Bronchial epithelial cell (primary cell): ENCODE measurements at regions not wholly inside any gene's neighbourhood (a gene's known extent, or its start where the extent isn't known, plus 50 kb on each side); places are given as distances from the start of the nearest gene placed in this dataset.

Experiments
- DNase-seq: peaks from one replicate; pipeline ENCODE4 v3.0.0-alpha.2; 2010; ENCODE audit warnings: low read depth
- FAIRE-seq: peaks from 2 replicates; lab custom pipeline; 2011; peaks lifted over from hg19 to GRCh38; lab: Jason Lieb, UNC
- H3K27me3 ChIP-seq: 2 replicates; pipeline ENCODE4 v1.5.1; 2011; ENCODE audit warnings: low read length; ENCODE audit not compliant: control insufficient read depth, insufficient read depth
- H3K36me3 ChIP-seq: 2 replicates; pipeline ENCODE4 v1.5.1; 2011; ENCODE audit warnings: low read length; ENCODE audit not compliant: control insufficient read depth, insufficient read depth
- H3K4me3 ChIP-seq: 2 replicates; pipeline ENCODE4 v1.5.1; 2011; ENCODE audit warnings: mild to moderate bottlenecking, low read depth, low read length, control low read depth
- CTCF ChIP-seq: IDR thresholded peaks from 2 replicates; pipeline ENCODE4 v1.5.1; 2011; ENCODE audit warnings: mild to moderate bottlenecking, moderate library complexity, low read length, control low read depth, inconsistent platforms; ENCODE audit not compliant: insufficient read depth, severe bottlenecking

DNA sequence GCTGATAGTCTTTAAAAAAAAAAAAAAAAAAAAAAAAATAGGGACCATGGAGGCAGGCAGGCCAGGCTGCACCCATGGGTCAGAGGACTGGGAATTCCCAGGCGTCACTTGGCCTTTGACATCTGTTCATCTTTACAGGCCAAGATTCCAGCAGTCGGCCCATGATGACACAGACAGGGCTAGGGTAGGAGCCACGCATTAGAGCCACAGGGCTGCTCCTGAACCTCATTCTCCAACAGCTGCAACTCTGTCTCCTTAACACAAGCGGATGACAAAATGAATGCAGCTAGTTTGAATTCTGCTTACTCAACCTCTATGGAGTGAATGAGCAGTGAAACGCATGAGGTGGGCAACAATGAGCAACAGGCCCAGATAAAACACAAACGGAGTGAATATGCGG lies 126.4 kb downstream of the LY86 start:
- Histone ChIP-seq H3K36me3 (no peaks in the 10 kb centered on the region), H3K27me3 (no peaks in the 10 kb centered on the region), H3K4me3 (no peak overlapping the region)
- no peak for TF ChIP-seq CTCF
- FAIRE-seq (no peak), DNase-seq (no peak)

DNA sequence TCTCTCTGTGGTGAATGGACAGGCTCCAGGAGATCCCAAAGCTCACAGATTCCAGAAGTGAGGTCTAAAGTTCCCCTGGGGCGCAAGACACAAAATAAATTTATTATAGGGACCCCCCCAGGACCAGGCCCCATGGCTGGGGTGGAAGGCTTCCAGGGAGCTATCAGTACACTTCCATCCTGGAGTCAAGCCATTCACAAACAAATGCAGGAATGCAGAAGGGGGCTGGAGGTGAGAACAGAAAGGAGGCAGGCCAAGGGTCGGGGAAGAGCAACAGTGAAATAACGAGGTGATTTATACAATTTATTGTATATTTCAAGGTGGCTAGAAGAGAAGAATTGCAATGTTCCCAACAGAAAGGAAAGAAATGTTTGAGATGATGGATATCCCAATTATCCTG lies 126.9 kb downstream of the LY86 start:
- FAIRE-seq (no peak), DNase-seq (no peak)
- H3K36me3 ChIP-seq = no peaks in the 10 kb centered on the region
- no peaks in the 10 kb centered on the region for H3K27me3 ChIP-seq
- TF ChIP-seq CTCF = no peak
- no peak overlapping the region for H3K4me3 ChIP-seq

DNA sequence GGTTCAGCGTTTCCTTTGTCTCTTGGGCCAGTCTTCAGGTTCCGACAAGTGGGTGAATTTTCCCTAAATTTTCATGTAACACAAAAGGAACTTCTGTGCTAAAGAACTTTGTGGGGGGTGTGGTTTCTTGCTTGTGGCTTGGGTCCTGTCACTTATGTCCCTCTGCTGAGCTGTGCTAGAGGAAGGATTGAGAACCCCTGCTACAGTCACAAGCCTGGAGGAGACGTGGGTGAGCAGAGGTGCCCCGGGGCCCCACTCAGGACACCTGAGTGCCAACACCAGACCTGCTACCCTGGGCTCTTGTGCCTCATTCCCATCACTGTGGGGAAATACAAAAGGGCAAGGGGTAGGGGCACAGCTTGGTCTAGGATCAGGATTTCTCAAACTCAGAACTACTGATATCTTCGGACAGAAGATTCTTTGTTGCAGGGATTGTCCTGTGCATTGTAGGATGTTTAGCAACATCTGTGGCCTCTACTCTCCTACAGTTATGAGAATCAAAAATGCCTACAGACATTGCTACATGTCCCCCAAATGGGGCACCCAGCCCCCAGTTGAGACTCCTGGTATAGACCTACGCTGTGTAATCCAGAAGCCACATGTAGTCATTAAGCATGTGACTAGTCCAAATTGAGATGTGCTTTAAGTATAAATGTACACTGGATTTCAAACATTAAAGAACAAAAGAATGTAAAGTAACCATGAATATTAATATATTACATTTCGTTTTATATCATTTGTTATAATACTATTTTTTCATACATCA lies 128.7 kb downstream of the LY86 start:
- no peak for FAIRE-seq
- no peak overlapping the region for H3K4me3 ChIP-seq
- no peak for DNase-seq
- H3K27me3 ChIP-seq = no peaks in the 10 kb centered on the region
- no peak for TF ChIP-seq CTCF
- no peaks in the 10 kb centered on the region for H3K36me3 ChIP-seq

- Histone ChIP-seq H3K27me3 (no peaks in the 10 kb centered on the region), H3K36me3 (no peaks in the 10 kb centered on the region), H3K4me3 (no peak overlapping the region)
- FAIRE-seq (no peak), DNase-seq (peak; percentile 81)
- TF ChIP-seq CTCF = no peak
These were observed 129.4 kb downstream of the LY86 start for GRCh38 chr6:6717953-6718352.

DNA sequence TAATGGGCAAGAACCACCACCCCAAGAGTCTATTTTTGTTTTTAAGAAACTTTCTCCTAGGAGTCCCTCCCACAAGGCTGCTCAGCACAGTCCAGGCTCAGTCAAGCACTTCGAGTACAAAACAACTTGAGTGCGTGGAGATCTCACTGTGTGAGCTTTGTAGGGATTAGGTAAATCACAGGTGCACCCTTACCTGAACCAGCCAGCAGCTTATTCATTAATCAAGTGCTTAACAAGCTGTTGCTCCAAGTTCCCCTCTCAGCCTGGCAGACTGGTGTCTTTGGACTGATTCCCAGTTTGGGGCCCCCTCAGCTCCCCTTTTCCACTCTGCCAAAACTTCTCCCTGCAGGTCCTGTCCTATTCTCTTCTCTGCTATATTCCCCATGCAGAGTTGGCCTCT lies 133.1 kb downstream of the LY86 start:
- Histone ChIP-seq H3K4me3 (no peak overlapping the region), H3K36me3 (no peaks in the 10 kb centered on the region), H3K27me3 (no peaks in the 10 kb centered on the region)
- no peak for TF ChIP-seq CTCF
- no peak for FAIRE-seq
- no peak for DNase-seq

DNA sequence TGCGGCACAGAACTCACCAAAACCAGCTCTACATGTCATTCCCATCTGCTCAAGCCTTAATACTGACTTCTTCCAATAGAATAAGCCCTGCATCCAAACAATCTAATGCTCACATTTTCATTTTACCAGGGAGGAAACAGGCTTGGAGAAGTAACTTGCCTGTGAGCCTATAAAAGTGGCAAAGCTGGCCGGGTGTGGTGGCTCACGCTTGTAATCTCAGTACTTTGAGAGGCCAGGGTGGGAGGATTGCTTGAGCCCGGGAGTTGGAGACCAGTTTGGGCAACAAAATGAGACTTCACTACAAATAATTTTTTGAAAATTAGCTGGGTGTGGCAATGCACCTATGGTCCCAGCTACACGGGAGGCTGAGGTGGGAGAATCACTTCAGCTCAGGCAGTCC lies 133.7 kb downstream of the LY86 start:
- FAIRE-seq = no peak

More for the DNA sequence above, 133.7 kb downstream of the LY86 start:
- no peaks in the 10 kb centered on the region for H3K36me3 ChIP-seq
- no peak for TF ChIP-seq CTCF
- no peaks in the 10 kb centered on the region for H3K27me3 ChIP-seq
- no peak overlapping the region for H3K4me3 ChIP-seq
- no peak for DNase-seq
